ENCODE measurements at regions not wholly inside any gene's neighbourhood (a gene's known extent, or its start where the extent isn't known, plus 50 kb on each side); places are given as distances from the start of the nearest gene placed in this dataset.

DNA sequence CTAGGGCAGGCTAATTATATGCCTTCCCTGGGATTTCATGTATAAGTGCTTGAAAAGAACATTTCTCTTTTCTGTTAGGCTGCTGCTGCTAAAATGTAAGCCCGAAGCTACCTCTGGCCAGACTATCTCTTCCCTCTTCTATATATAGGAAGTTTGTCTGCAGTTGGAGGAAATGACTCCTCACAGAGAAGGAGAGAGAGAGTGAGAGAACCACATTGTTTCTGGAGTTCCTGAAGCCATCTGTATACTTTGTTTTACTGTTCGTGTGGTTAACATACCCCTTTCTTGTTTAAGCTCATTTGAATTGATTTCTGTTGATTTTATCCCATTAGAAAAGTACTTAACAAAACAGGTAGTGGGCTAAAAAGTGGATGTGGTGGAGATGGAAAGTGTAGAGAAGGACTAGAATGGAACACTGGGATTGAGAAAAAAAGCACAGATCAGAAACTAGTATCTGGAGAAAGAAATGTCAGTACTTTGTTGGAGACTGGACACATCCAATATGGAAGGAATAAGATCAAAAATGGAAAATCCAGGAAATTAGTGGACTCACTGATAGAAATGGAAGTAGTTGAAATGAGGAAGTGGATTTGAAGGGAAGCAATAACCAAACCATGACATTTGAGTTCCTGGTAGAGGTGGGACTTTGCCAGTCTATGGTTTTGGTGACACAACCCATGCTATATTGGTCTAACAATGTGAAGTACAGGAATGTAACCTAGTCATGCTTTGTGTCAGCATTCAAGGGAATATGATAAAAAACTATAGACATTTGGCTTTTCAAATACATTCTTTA is 112.6 kb downstream of the TMA16 start:
- no peaks in the 10 kb centered on the region for H3K4me1 ChIP-seq (ENCODE audit: control insufficient read depth, insufficient read depth, low read length)
- H3K27me3 ChIP-seq (replicated peaks; ENCODE audit: control insufficient read depth, insufficient read depth, low read length), result no peaks in the 10 kb centered on the region
- no peaks in the 10 kb centered on the region for H3K9me3 ChIP-seq (ENCODE audit: control insufficient read depth, low read length)
- H3K4me3 ChIP-seq (ENCODE audit: low read length), result no peak overlapping the region
- H3K9ac ChIP-seq (ENCODE audit: low read length), result no peak overlapping the region
- H3K36me3 ChIP-seq (ENCODE audit: control insufficient read depth, insufficient read depth, low read length, severe bottlenecking), result no peaks in the 10 kb centered on the region
- DNase-seq (ENCODE audit: low read depth), result no peak

DNA sequence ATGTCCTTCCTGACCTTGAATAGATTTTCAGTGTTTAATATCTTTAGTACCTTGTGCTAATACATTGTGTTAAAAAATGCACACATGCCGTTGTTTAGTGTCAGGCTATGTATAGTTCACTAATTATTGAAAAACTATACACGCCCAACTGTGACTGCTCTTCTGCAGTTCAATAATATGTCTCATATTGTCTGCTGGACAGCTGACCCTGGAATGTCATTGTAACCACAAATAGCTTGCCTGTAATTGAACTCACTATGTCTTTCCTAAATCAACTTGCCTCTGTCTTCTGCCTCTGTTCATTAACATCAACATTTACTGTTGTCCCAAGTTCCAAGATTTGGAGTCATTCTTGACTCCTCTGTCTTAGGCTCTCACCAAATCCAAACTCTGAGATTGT is 114.5 kb downstream of the TMA16 start:
- H3K9ac ChIP-seq (ENCODE audit: low read length), result no peak overlapping the region
- H3K27me3 ChIP-seq (replicated peaks; ENCODE audit: control insufficient read depth, insufficient read depth, low read length), result no peaks in the 10 kb centered on the region
- DNase-seq (ENCODE audit: low read depth), result no peak
- no peaks in the 10 kb centered on the region for H3K4me1 ChIP-seq (ENCODE audit: control insufficient read depth, insufficient read depth, low read length)
- no peak overlapping the region for H3K4me3 ChIP-seq (ENCODE audit: low read length)
- H3K36me3 ChIP-seq (ENCODE audit: control insufficient read depth, insufficient read depth, low read length, severe bottlenecking), result no peaks in the 10 kb centered on the region
- no peaks in the 10 kb centered on the region for H3K9me3 ChIP-seq (ENCODE audit: control insufficient read depth, low read length)

DNA sequence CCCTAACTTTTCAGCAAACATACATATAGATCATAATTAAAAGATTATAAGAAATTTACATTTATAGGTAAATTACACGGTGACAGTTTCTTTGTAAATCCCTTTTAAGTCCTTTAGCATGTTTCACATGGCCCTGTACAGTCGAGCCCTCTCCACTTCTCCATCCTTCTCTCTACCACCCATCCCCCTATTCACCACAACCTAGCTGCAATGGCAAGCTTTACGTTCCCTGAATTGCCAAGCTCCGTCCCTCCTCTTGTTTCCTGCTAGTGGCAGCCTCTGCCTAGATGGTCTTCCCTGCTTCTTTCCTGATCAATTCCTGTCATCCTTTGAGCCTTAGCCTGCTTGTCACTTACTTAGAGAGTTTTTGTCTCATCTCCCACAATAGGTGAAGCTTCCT is 116.2 kb downstream of the TMA16 start:
- Histone ChIP-seq H3K9me3 (ENCODE audit: control insufficient read depth, low read length) (no peaks in the 10 kb centered on the region), H3K27me3 (replicated peaks; ENCODE audit: control insufficient read depth, insufficient read depth, low read length) (no peaks in the 10 kb centered on the region), H3K4me1 (ENCODE audit: control insufficient read depth, insufficient read depth, low read length) (no peaks in the 10 kb centered on the region), H3K9ac (ENCODE audit: low read length) (no peak overlapping the region), H3K36me3 (ENCODE audit: control insufficient read depth, insufficient read depth, low read length, severe bottlenecking) (no peaks in the 10 kb centered on the region), H3K4me3 (ENCODE audit: low read length) (no peak overlapping the region)
- DNase-seq (ENCODE audit: low read depth), result no peak

DNA sequence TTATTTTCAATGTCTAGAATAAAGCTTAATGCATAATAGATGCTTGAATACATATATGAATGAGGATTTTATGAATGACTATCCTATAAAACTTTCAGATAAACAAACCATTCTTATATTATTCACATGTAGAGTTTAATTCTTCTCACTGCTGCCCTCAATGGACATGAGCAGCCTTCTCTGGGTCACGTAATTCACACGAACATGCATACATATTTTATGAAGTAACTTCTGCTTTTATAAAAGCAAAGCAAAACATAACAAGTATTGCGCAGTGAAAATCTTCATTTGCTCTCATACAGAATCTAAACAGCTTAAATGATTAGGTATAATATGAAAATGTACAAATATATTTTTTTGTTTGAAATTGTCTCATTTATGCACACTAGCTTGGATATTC is 116.7 kb downstream of the TMA16 start:
- Histone ChIP-seq H3K27me3 (replicated peaks; ENCODE audit: control insufficient read depth, insufficient read depth, low read length) (no peaks in the 10 kb centered on the region), H3K9ac (ENCODE audit: low read length) (no peak overlapping the region), H3K9me3 (ENCODE audit: control insufficient read depth, low read length) (no peaks in the 10 kb centered on the region), H3K4me3 (ENCODE audit: low read length) (no peak overlapping the region), H3K36me3 (ENCODE audit: control insufficient read depth, insufficient read depth, low read length, severe bottlenecking) (no peaks in the 10 kb centered on the region), H3K4me1 (ENCODE audit: control insufficient read depth, insufficient read depth, low read length) (no peaks in the 10 kb centered on the region)
- no peak for DNase-seq (ENCODE audit: low read depth)

DNA sequence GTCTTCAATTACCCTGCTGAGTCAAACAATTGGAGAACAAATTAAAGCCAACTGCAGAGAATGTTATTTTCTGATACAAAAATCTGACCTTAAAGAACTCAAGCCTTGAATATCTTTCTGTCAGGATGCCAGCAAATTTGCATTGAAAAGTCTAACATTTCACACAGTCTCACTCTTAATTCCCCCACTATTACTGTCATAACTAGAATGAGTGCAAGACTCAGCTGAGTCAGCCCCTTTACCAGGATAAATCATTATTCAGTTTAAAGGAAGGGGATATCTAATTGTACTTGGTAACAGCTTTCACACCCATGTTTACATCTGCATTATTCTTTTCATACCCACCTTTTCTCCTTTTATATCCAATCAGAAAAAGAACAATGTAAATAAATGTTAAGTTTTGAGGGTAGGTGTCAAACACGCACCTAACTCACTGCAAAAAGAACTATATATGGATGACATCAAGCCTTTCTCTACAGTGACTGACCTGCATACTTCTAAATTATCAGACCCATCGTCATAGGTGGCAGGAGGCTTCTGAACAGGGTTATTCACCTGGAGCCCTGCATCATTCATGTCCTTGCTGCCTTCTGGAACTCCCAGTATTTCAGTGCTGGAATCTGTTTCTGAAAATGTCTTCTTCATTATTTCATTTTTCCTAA is 117.4 kb downstream of the TMA16 start:
- Histone ChIP-seq H3K36me3 (ENCODE audit: control insufficient read depth, insufficient read depth, low read length, severe bottlenecking) (no peaks in the 10 kb centered on the region), H3K4me1 (ENCODE audit: control insufficient read depth, insufficient read depth, low read length) (no peaks in the 10 kb centered on the region), H3K9me3 (ENCODE audit: control insufficient read depth, low read length) (no peaks in the 10 kb centered on the region), H3K4me3 (ENCODE audit: low read length) (no peak overlapping the region), H3K9ac (ENCODE audit: low read length) (no peak overlapping the region), H3K27me3 (replicated peaks; ENCODE audit: control insufficient read depth, insufficient read depth, low read length) (no peaks in the 10 kb centered on the region)
- DNase-seq (ENCODE audit: low read depth), result no peak

DNA sequence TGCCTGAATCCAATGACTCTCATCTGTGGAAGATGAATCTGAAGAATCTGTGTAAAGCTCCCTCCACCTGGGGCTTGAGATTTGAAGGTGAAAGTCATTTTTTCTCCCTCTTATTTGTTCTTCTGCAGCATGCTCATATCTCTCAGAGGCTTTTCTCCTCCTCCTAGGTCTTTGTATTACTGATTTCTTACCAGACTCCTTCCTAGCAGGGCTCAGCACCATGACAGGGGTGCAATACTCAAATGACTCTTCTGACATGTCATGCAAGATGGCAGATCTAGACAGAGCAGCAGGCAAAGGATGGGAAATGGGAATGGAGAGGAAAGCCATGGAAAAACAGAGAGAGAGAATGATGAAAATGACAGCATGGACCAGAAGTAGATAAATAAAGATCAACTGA is 118.3 kb downstream of the TMA16 start:
- Histone ChIP-seq H3K4me1 (ENCODE audit: control insufficient read depth, insufficient read depth, low read length) (no peaks in the 10 kb centered on the region), H3K9me3 (ENCODE audit: control insufficient read depth, low read length) (no peaks in the 10 kb centered on the region), H3K27me3 (replicated peaks; ENCODE audit: control insufficient read depth, insufficient read depth, low read length) (no peaks in the 10 kb centered on the region), H3K9ac (ENCODE audit: low read length) (no peak overlapping the region), H3K4me3 (ENCODE audit: low read length) (no peak overlapping the region), H3K36me3 (ENCODE audit: control insufficient read depth, insufficient read depth, low read length, severe bottlenecking) (no peaks in the 10 kb centered on the region)
- no peak for DNase-seq (ENCODE audit: low read depth)

DNA sequence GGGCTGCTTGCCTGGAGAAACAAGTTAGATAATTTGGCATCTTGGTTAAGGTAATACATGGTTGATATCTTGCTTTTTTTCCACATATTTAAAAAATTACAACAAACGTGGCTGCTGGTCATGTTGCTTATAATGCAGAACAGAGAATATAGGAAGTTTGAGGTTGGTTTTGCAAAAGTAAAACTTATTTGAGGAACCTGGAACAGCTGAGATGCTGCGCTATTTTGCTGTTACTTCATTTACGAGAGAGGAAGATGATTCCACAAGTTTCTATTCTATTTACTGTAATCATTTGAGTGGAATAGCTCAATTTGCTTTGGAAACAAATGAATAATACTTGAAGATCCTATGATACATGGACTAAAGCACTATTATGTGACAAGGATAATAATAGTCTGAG is 118.9 kb downstream of the TMA16 start:
- no peak overlapping the region for H3K4me3 ChIP-seq (ENCODE audit: low read length)
- no peak overlapping the region for H3K9ac ChIP-seq (ENCODE audit: low read length)
- H3K9me3 ChIP-seq (ENCODE audit: control insufficient read depth, low read length), result no peaks in the 10 kb centered on the region
- H3K4me1 ChIP-seq (ENCODE audit: control insufficient read depth, insufficient read depth, low read length), result no peaks in the 10 kb centered on the region
- no peak for DNase-seq (ENCODE audit: low read depth)
- H3K36me3 ChIP-seq (ENCODE audit: control insufficient read depth, insufficient read depth, low read length, severe bottlenecking), result no peaks in the 10 kb centered on the region
- H3K27me3 ChIP-seq (replicated peaks; ENCODE audit: control insufficient read depth, insufficient read depth, low read length), result no peaks in the 10 kb centered on the region

DNA sequence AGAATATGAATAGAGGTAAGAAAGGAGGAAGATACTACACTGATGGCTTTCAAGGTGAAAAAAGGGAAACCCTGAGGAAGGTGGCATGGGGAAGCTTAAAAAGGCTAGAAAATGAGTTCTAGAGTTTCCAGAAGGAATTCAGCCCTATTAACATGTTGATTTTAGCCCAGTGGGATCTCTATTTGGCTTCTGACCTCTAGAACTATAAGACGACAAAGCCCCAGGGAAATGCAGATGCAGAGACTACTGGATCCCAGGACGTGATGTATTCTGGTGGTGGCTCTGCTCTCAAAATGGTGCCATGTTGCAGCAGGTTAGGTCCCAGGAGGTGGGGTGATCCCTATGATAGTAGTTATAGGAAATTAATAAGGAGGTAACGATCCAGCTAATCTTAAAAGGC is 120.4 kb downstream of the TMA16 start:
- no peak for DNase-seq (ENCODE audit: low read depth)
- H3K9ac ChIP-seq (ENCODE audit: low read length), result no peak overlapping the region
- H3K4me3 ChIP-seq (ENCODE audit: low read length), result no peak overlapping the region
- no peaks in the 10 kb centered on the region for H3K36me3 ChIP-seq (ENCODE audit: control insufficient read depth, insufficient read depth, low read length, severe bottlenecking)
- no peaks in the 10 kb centered on the region for H3K9me3 ChIP-seq (ENCODE audit: control insufficient read depth, low read length)
- H3K27me3 ChIP-seq (replicated peaks; ENCODE audit: control insufficient read depth, insufficient read depth, low read length), result no peaks in the 10 kb centered on the region
- no peaks in the 10 kb centered on the region for H3K4me1 ChIP-seq (ENCODE audit: control insufficient read depth, insufficient read depth, low read length)

DNA sequence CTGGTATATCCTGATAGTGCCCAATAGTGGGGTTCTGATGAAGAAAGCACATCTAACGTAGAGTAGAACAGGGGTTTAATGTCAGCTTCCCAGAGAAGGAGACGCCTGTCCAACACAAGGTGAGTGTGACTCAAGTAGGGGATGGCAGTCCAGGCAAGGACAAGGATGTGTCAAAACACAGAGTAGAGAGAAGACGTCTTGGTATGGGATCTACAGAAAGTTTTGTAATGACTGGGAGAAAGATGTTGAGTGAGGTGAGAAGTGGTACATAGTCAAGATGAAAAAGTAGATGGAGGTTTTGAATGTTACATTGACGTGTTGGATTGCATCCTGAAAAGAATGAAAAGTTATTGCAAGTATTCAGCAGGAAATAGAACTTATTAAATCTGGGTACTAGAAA is 124.4 kb downstream of the TMA16 start:
- Histone ChIP-seq H3K36me3 (ENCODE audit: control insufficient read depth, insufficient read depth, low read length, severe bottlenecking) (no peaks in the 10 kb centered on the region), H3K4me1 (ENCODE audit: control insufficient read depth, insufficient read depth, low read length) (no peaks in the 10 kb centered on the region), H3K27me3 (replicated peaks; ENCODE audit: control insufficient read depth, insufficient read depth, low read length) (no peaks in the 10 kb centered on the region), H3K9me3 (ENCODE audit: control insufficient read depth, low read length) (no peaks in the 10 kb centered on the region), H3K9ac (ENCODE audit: low read length) (no peak overlapping the region), H3K4me3 (ENCODE audit: low read length) (no peak overlapping the region)
- DNase-seq (ENCODE audit: low read depth), result no peak

DNA sequence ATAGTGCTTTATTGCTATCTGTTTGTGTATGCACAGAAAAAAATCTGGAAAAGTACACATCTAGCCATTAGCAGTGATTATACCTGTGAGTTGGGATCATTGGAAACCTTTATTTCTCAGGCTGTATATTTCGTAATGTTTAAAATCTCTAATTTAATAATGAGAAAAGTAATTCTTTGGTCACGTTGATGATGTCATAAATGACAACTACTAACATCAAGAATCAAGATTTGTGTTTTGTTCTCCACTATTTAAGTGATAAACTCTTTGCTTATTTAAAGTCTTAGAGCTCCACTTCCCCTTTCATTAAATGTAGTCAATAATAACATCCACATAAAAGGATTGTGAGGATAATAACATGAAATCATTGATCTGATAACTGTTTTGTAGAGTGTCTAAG is 126.2 kb downstream of the TMA16 start:
- DNase-seq (ENCODE audit: low read depth), result no peak
- Histone ChIP-seq H3K4me1 (ENCODE audit: control insufficient read depth, insufficient read depth, low read length) (no peaks in the 10 kb centered on the region), H3K27me3 (replicated peaks; ENCODE audit: control insufficient read depth, insufficient read depth, low read length) (no peaks in the 10 kb centered on the region), H3K36me3 (ENCODE audit: control insufficient read depth, insufficient read depth, low read length, severe bottlenecking) (no peaks in the 10 kb centered on the region), H3K9me3 (ENCODE audit: control insufficient read depth, low read length) (no peaks in the 10 kb centered on the region), H3K9ac (ENCODE audit: low read length) (no peak overlapping the region), H3K4me3 (ENCODE audit: low read length) (no peak overlapping the region)

DNA sequence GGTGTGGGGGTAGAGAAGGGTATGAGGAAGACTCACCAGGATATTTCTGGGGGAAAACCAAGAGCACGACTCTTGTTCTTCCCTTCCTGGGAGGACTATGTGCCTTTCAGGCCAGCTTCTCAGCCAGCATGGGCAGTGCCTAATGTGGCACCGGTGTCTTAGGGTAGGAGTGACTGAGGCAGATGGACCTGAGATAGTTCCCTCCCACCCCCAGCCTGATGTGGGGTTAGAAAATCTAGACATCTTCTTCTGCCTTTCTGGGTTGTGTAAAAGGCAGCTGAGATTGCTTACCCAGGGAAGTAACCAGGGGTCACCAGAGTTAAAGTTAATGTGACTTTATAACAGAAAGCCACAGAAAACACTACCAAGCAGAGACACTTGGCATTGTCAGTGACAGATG is 127.3 kb downstream of the TMA16 start:
- no peaks in the 10 kb centered on the region for H3K27me3 ChIP-seq (replicated peaks; ENCODE audit: control insufficient read depth, insufficient read depth, low read length)
- no peak overlapping the region for H3K4me3 ChIP-seq (ENCODE audit: low read length)
- DNase-seq (ENCODE audit: low read depth), result no peak
- H3K4me1 ChIP-seq (ENCODE audit: control insufficient read depth, insufficient read depth, low read length), result no peaks in the 10 kb centered on the region
- no peaks in the 10 kb centered on the region for H3K9me3 ChIP-seq (ENCODE audit: control insufficient read depth, low read length)
- no peak overlapping the region for H3K9ac ChIP-seq (ENCODE audit: low read length)
- no peaks in the 10 kb centered on the region for H3K36me3 ChIP-seq (ENCODE audit: control insufficient read depth, insufficient read depth, low read length, severe bottlenecking)

Measured in adipocyte (in vitro differentiated cells).